ENCODE measurements at regions not wholly inside any gene's neighbourhood (a gene's known extent, or its start where the extent isn't known, plus 50 kb on each side); places are given as distances from the start of the nearest gene placed in this dataset.

DNA sequence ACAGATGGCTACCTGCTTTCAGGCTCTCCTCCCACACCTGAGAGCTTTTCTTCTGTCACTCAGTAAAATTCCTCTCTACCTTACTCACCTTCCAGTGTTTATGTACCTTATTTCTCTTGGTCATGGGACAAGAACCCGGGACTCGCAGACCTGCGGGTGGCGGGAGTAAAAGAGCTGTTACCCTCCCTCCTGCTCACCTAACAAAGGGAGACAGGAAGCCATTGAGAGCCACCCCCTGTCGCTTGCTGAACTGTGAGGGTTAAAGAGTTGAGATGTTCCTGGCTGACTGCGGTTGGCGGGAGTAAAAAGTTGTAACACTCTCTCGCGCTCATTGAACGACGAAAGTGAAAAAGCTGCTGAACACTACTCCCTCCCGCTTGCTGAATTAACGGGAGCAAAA is 1935.1 kb upstream of the FLRT2 start:
- DNase-seq, result no peak

DNA sequence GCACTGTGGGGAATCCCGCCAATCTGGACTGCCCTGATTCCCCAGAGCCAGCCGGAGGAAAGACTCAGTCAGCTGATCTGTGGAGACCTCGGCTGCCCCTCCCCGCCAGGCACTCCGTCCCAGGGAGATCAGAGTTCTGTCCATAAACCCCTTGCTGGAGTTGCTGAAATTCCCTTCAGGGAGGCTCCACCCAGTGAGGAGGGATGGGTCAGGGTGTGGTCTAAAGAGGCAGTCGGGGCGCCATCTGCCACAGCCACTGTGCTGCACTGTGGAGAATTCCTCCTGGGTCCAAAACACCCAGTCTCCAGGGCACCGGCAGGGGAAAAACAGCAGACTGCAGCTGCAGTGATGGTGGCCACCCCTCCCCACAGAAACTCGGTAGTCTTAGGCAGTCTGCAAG is 1922.3 kb upstream of the FLRT2 start:
- intact Hi-C loops (cut with DNase I, micrococcal nuclease), result no loop called here
- ATAC-seq, result no peak

More for the DNA sequence above, 1935.1 kb upstream of the FLRT2 start:
- no peaks in the 10 kb centered on the region for H3K36me3 ChIP-seq (ENCODE audit: low read depth)
- intact Hi-C loops (cut with DNase I, micrococcal nuclease), result no loop called here
- H3K4me3 ChIP-seq, result no peak overlapping the region
- ATAC-seq, result no peak
- peaks cover 24% of the 10 kb centered on the region for H3K9me3 ChIP-seq
- H3K4me1 ChIP-seq (ENCODE audit: low read depth), result no peaks in the 10 kb centered on the region
- TF ChIP-seq, protein P1, sequence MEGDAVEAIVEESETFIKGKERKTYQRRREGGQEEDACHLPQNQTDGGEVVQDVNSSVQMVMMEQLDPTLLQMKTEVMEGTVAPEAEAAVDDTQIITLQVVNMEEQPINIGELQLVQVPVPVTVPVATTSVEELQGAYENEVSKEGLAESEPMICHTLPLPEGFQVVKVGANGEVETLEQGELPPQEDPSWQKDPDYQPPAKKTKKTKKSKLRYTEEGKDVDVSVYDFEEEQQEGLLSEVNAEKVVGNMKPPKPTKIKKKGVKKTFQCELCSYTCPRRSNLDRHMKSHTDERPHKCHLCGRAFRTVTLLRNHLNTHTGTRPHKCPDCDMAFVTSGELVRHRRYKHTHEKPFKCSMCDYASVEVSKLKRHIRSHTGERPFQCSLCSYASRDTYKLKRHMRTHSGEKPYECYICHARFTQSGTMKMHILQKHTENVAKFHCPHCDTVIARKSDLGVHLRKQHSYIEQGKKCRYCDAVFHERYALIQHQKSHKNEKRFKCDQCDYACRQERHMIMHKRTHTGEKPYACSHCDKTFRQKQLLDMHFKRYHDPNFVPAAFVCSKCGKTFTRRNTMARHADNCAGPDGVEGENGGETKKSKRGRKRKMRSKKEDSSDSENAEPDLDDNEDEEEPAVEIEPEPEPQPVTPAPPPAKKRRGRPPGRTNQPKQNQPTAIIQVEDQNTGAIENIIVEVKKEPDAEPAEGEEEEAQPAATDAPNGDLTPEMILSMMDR (IDR thresholded peaks at IDR 0.05), result no peak

DNA sequence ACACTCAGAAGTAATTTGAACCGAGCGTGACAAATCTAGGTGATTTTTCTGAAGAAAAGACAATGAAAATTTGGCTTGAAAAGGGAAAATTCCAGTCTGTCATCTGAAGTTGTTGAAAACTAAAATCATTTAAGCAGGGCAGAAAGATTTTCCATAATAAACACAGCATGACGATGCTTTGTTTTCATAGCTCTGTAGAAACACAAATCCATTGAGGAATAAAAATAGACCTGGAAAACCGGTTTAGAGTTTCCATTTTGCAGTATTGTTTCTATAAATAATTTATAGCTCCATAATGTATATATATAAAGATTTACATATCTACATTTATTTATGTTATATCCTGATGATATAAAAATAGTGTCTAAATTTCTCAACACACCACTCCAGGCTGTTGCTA is 1918.5 kb upstream of the FLRT2 start:
- ATAC-seq (no peak), DNase-seq (no peak)
- H3K4me1 ChIP-seq (ENCODE audit: low read depth), result no peaks in the 10 kb centered on the region
- H3K9me3 ChIP-seq, result peaks cover 26% of the 10 kb centered on the region
- H3K4me3 ChIP-seq, result no peak overlapping the region
- intact Hi-C loops (cut with DNase I, micrococcal nuclease), result no loop called here
- TF ChIP-seq, protein P1 (IDR thresholded peaks at IDR 0.05), result no peak
- no peaks in the 10 kb centered on the region for H3K36me3 ChIP-seq (ENCODE audit: low read depth)

More for the DNA sequence above, 1922.3 kb upstream of the FLRT2 start:
- TF ChIP-seq, protein P1 (IDR thresholded peaks at IDR 0.05), result no peak
- Histone ChIP-seq H3K4me1 (ENCODE audit: low read depth) (no peaks in the 10 kb centered on the region), H3K9me3 (peaks cover 30% of the 10 kb centered on the region), H3K36me3 (ENCODE audit: low read depth) (no peaks in the 10 kb centered on the region), H3K4me3 (no peak overlapping the region)
- no peak for DNase-seq

DNA sequence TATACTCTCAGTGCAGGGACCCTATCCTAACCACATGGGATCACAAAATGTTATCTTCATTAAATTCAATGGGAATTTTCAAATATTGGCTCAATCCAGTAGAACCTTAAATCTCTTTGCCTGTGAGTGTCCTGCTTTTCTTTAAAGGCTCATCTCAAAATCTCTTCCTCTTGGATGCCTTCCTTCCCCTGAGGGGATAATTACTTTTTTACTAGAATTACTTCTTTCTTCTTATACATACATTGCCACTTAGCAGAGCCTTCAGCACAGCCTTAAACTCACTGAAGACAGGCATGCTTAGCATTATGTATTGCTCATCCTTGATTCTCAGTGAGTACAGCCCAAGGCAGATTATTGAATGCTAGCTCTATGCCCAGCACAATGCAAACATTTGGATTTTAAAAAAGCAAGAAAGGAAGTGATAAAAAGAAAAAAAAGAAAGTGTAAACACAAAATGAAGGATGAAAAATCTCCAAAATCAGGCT is 1918.0 kb upstream of the FLRT2 start:
- peaks cover 26% of the 10 kb centered on the region for H3K9me3 ChIP-seq
- TF ChIP-seq, protein P1 (IDR thresholded peaks at IDR 0.05), result no peak
- intact Hi-C loops (cut with DNase I, micrococcal nuclease), result no loop called here
- no peaks in the 10 kb centered on the region for H3K36me3 ChIP-seq (ENCODE audit: low read depth)
- ATAC-seq (no peak), DNase-seq (no peak)
- H3K4me1 ChIP-seq (ENCODE audit: low read depth), result no peaks in the 10 kb centered on the region
- no peak overlapping the region for H3K4me3 ChIP-seq

DNA sequence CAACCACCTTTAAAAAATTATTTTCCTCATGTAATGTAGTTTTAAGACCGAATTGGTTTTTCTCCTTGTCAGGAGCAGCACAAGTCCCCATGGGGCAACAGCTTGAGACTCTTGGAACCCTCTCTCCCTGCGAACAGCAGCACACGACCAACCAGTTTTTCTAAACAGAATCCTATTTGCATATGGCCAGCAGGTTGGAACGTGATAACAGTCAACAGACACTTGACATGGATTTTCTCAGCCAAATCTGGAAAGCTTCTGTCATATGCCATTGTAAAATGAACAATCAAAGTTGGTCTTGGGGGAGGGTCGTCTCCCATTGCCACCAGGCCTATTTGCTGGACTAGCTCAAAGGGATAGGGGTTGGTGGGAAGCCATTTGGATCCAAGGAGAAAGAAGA is 1915.0 kb upstream of the FLRT2 start:
- TF ChIP-seq, protein P1 (IDR thresholded peaks at IDR 0.05), result no peak
- no peaks in the 10 kb centered on the region for H3K36me3 ChIP-seq (ENCODE audit: low read depth)
- ATAC-seq (no peak), DNase-seq (no peak)
- no peaks in the 10 kb centered on the region for H3K4me1 ChIP-seq (ENCODE audit: low read depth)
- intact Hi-C loops (cut with DNase I, micrococcal nuclease), result no loop called here
- no peak overlapping the region for H3K4me3 ChIP-seq
- H3K9me3 ChIP-seq, result peaks cover 11% of the 10 kb centered on the region

DNA sequence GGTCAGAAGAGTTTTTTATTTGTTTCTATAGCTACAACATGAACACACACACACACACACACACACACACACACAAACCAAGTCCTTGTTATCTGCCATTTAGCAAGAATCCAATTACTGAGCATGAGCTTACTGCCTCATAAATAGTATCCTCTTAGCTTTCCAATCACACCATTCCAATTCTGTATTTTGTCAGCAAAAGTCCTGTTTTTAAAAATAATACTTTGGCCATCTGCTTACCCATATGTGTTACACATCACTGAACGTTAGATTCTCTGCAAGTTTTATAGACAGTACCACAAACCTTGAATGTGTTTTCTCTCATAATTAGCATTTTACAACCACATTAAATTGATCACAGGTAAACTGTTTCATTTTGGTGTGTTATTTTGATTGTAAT is 1905.4 kb upstream of the FLRT2 start:
- ATAC-seq, result no peak
- Histone ChIP-seq H3K36me3 (ENCODE audit: low read depth) (no peaks in the 10 kb centered on the region), H3K4me1 (ENCODE audit: low read depth) (no peaks in the 10 kb centered on the region), H3K9me3 (peaks cover 13% of the 10 kb centered on the region), H3K4me3 (no peak overlapping the region)
- TF ChIP-seq, protein P1 (IDR thresholded peaks at IDR 0.05), result no peak
- intact Hi-C loops (cut with DNase I, micrococcal nuclease), result no loop called here
- DNase-seq, result no peak

Measured in mucosa of descending colon (tissue), 3 donors.